ENCODE measurements at regions not wholly inside any gene's neighbourhood (a gene's known extent, or its start where the extent isn't known, plus 50 kb on each side); places are given as distances from the start of the nearest gene placed in this dataset.

- no CpG with 5 or more reads among the region's 5 CpGs for WGBS (ENCODE audit: insufficient coverage, low lambda C conversion rate)
- Histone ChIP-seq H3K4me3 (ENCODE audit: low read length) (no peak overlapping the region), H3K27ac (ENCODE audit: low read length) (no peak overlapping the region)
Observed at GRCh38 chr18:75863696-75864095, 436.2 kb upstream of the SMIM21 start.

DNA sequence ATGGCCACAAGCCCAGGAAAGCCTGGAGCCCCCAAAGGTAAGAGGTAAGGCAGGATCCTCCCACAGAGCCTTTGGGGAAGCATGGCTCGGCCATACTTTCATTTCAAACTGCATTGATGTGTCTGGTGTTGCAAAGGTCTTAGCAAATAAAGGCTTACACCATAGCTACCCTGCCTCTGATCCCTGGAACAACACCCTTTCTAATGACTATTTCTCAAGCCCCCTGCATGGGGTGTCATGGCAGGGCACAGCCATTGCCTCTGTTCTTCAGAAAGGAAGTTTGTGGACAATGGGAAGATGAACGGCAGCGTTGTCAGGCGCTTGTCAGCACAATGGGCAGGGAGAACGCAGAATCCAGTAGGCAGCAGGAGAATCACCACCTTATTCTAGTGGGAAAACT is 435.0 kb upstream of the SMIM21 start:
- Histone ChIP-seq H3K4me1 (ENCODE audit: control insufficient read depth, insufficient read depth, low read length) (no peaks in the 10 kb centered on the region), H3K27ac (ENCODE audit: low read length) (no peak overlapping the region), H3K27me3 (ENCODE audit: control insufficient read depth, insufficient read depth, low read length) (no peaks in the 10 kb centered on the region), H3K9me3 (ENCODE audit: control insufficient read depth, low read depth, low read length) (no peaks in the 10 kb centered on the region), H3K36me3 (ENCODE audit: control insufficient read depth, insufficient read depth, low read length) (no peaks in the 10 kb centered on the region), H3K4me3 (ENCODE audit: low read length) (no peak overlapping the region)
- DNase-seq = no peak
- WGBS (ENCODE audit: insufficient coverage, low lambda C conversion rate) = 60% methylated on average over 1 of the region's 5 CpGs

More at GRCh38 chr18:75863696-75864095, 436.2 kb upstream of the SMIM21 start:
- H3K4me1 ChIP-seq (ENCODE audit: control insufficient read depth, insufficient read depth, low read length) = no peaks in the 10 kb centered on the region
- H3K9me3 ChIP-seq (ENCODE audit: control insufficient read depth, low read depth, low read length) = no peaks in the 10 kb centered on the region
- DNase-seq = no peak
- H3K27me3 ChIP-seq (ENCODE audit: control insufficient read depth, insufficient read depth, low read length) = no peaks in the 10 kb centered on the region
- no peaks in the 10 kb centered on the region for H3K36me3 ChIP-seq (ENCODE audit: control insufficient read depth, insufficient read depth, low read length)

DNA sequence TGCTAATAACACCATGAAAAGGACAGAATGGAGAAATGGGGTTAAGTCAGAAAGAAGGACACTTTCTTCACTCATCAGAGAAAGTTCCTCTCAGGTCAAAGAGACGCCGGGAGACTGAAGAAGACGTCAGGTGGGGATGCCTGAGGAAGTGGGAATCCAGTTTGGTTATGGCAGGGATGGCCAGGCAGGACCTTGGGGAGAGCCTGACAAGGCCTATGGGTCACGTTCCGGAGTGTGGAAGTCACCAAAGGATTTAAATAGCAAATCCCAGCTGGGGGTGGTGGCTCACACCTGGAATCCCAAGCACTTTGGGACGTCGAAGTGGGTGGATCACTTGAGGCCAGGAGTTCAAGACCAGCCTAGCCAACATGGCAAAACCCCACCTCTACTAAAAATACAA is 432.7 kb upstream of the SMIM21 start:
- Histone ChIP-seq H3K4me3 (ENCODE audit: low read length) (no peak overlapping the region), H3K4me1 (ENCODE audit: control insufficient read depth, insufficient read depth, low read length) (no peaks in the 10 kb centered on the region), H3K36me3 (ENCODE audit: control insufficient read depth, insufficient read depth, low read length) (no peaks in the 10 kb centered on the region), H3K27me3 (ENCODE audit: control insufficient read depth, insufficient read depth, low read length) (no peaks in the 10 kb centered on the region), H3K9me3 (ENCODE audit: control insufficient read depth, low read depth, low read length) (no peaks in the 10 kb centered on the region), H3K27ac (ENCODE audit: low read length) (no peak overlapping the region)
- DNase-seq = no peak
- WGBS (ENCODE audit: insufficient coverage, low lambda C conversion rate) = 100% methylated on average over 2 of the region's 7 CpGs

DNA sequence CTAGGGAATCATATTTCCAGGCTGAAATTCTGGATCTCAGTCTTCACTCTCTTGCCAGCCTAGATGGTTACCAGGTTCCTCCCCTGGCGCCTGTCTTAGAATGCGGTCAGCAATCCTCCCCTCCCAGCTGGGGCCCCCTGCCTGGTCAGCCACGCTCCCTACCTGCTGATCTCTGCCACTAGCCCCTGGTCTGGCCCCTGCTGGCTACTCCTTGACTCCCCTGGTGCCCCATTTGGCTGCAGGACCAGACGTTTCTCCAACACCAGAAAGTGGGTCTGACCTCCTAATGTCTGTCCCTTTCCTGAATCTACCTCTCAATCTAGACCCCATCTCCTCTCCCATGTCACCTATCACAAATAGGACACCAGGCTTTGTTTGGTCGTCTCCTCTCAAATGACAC is 432.0 kb upstream of the SMIM21 start:
- H3K4me3 ChIP-seq (ENCODE audit: low read length) = no peak overlapping the region
- H3K36me3 ChIP-seq (ENCODE audit: control insufficient read depth, insufficient read depth, low read length) = no peaks in the 10 kb centered on the region
- no peaks in the 10 kb centered on the region for H3K4me1 ChIP-seq (ENCODE audit: control insufficient read depth, insufficient read depth, low read length)
- no peaks in the 10 kb centered on the region for H3K9me3 ChIP-seq (ENCODE audit: control insufficient read depth, low read depth, low read length)
- no peak for DNase-seq
- H3K27me3 ChIP-seq (ENCODE audit: control insufficient read depth, insufficient read depth, low read length) = no peaks in the 10 kb centered on the region
- H3K27ac ChIP-seq (ENCODE audit: low read length) = no peak overlapping the region
- WGBS (ENCODE audit: insufficient coverage, low lambda C conversion rate) = 93% methylated on average over 3 of the region's 5 CpGs

GRCh38 chr18:75858754-75859153 is 431.3 kb upstream of the SMIM21 start:
- H3K27me3 ChIP-seq (ENCODE audit: control insufficient read depth, insufficient read depth, low read length) = no peaks in the 10 kb centered on the region
- no peaks in the 10 kb centered on the region for H3K4me1 ChIP-seq (ENCODE audit: control insufficient read depth, insufficient read depth, low read length)
- no peaks in the 10 kb centered on the region for H3K36me3 ChIP-seq (ENCODE audit: control insufficient read depth, insufficient read depth, low read length)
- H3K4me3 ChIP-seq (ENCODE audit: low read length) = no peak overlapping the region
- no CpG with 5 or more reads among the region's 2 CpGs for WGBS (ENCODE audit: insufficient coverage, low lambda C conversion rate)
- no peak for DNase-seq
- no peak overlapping the region for H3K27ac ChIP-seq (ENCODE audit: low read length)
- H3K9me3 ChIP-seq (ENCODE audit: control insufficient read depth, low read depth, low read length) = no peaks in the 10 kb centered on the region

- Histone ChIP-seq H3K9me3 (ENCODE audit: control insufficient read depth, low read depth, low read length) (no peaks in the 10 kb centered on the region), H3K27me3 (ENCODE audit: control insufficient read depth, insufficient read depth, low read length) (no peaks in the 10 kb centered on the region), H3K27ac (ENCODE audit: low read length) (no peak overlapping the region), H3K4me1 (ENCODE audit: control insufficient read depth, insufficient read depth, low read length) (no peaks in the 10 kb centered on the region), H3K36me3 (ENCODE audit: control insufficient read depth, insufficient read depth, low read length) (no peaks in the 10 kb centered on the region), H3K4me3 (ENCODE audit: low read length) (no peak overlapping the region)
- no peak for DNase-seq
- WGBS (ENCODE audit: insufficient coverage, low lambda C conversion rate) = 40% methylated on average over 2 of the region's 6 CpGs
Observed at GRCh38 chr18:75857558-75857957, 430.1 kb upstream of the SMIM21 start.

GRCh38 chr18:75854808-75855207 is 427.3 kb upstream of the SMIM21 start:
- Histone ChIP-seq H3K27me3 (ENCODE audit: control insufficient read depth, insufficient read depth, low read length) (no peaks in the 10 kb centered on the region), H3K36me3 (ENCODE audit: control insufficient read depth, insufficient read depth, low read length) (no peaks in the 10 kb centered on the region), H3K4me1 (ENCODE audit: control insufficient read depth, insufficient read depth, low read length) (no peaks in the 10 kb centered on the region), H3K9me3 (ENCODE audit: control insufficient read depth, low read depth, low read length) (no peaks in the 10 kb centered on the region), H3K27ac (ENCODE audit: low read length) (no peak overlapping the region), H3K4me3 (ENCODE audit: low read length) (no peak overlapping the region)
- WGBS (ENCODE audit: insufficient coverage, low lambda C conversion rate) = 100% methylated on average over 2 of the region's 10 CpGs
- no peak for DNase-seq

DNA sequence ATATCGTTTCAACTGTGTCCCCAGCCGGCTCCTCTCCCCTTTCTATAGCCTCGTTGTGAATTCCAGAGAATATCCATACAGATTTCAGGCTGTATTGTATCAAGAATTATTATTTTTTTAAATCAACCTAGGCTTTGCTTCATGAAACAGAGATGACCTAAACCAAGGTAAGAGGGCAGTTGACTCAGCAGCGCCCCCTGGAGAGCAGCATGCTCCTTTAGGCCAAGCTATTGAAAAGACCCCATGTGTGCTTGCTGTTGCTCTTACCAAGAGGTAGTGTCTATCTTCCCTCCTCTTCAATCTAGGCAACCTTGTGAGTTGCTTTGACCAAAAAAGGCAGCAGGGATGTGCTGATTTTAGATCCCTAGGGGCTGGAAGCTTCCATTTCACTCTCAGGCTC is 426.7 kb upstream of the SMIM21 start:
- Histone ChIP-seq H3K4me1 (ENCODE audit: control insufficient read depth, insufficient read depth, low read length) (no peaks in the 10 kb centered on the region), H3K27ac (ENCODE audit: low read length) (no peak overlapping the region), H3K4me3 (ENCODE audit: low read length) (no peak overlapping the region), H3K27me3 (ENCODE audit: control insufficient read depth, insufficient read depth, low read length) (no peaks in the 10 kb centered on the region), H3K36me3 (ENCODE audit: control insufficient read depth, insufficient read depth, low read length) (no peaks in the 10 kb centered on the region), H3K9me3 (ENCODE audit: control insufficient read depth, low read depth, low read length) (no peaks in the 10 kb centered on the region)
- WGBS (ENCODE audit: insufficient coverage, low lambda C conversion rate) = 0% methylated on average over 1 of the region's 4 CpGs
- DNase-seq = no peak

DNA sequence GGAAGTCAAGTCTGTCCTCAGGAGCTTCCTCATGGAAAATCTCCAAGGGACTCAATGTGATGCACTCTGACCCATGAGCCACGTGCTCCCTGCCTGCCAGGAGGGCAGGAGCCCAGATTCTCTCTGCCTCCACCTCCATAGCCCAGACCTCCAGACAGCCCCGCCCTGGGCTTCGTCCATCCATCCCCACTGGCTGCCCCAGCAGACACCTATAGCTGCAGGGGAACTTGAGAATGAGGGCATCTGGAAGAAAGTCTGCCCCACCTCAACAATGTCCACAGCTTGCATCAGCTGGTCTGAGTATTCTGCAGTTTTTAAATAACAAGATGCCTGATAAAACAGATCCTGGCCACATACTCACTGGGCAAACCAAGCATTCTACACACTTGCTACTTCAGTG is 418.8 kb upstream of the SMIM21 start:
- Histone ChIP-seq H3K9me3 (ENCODE audit: control insufficient read depth, low read depth, low read length) (no peaks in the 10 kb centered on the region), H3K4me1 (ENCODE audit: control insufficient read depth, insufficient read depth, low read length) (no peaks in the 10 kb centered on the region), H3K27ac (ENCODE audit: low read length) (no peak overlapping the region), H3K36me3 (ENCODE audit: control insufficient read depth, insufficient read depth, low read length) (no peaks in the 10 kb centered on the region), H3K4me3 (ENCODE audit: low read length) (no peak overlapping the region), H3K27me3 (ENCODE audit: control insufficient read depth, insufficient read depth, low read length) (no peaks in the 10 kb centered on the region)
- no CpG with 5 or more reads among the region's 3 CpGs for WGBS (ENCODE audit: insufficient coverage, low lambda C conversion rate)
- DNase-seq = no peak

DNA sequence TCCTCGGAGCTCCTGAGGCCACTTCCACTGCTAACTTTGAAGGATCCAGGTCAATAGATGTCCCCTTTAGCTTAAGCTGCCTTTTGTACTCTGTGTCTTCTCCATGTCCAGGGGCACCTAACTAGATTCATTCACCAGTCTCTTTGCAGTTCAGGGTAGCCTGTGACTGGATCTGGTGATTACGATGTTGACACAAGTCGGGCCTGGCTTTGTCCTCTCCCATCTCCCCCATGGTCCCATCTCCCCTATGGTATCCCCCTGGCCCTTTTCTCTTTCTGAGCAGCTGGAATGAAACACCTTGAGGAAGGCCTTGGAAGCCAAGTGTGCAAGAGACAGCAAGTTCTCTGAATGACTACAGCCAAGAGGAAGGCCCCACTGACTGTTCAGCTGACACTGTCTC is 417.9 kb upstream of the SMIM21 start:
- H3K4me3 ChIP-seq (ENCODE audit: low read length) = no peak overlapping the region
- H3K9me3 ChIP-seq (ENCODE audit: control insufficient read depth, low read depth, low read length) = no peaks in the 10 kb centered on the region
- no peak for DNase-seq
- no peaks in the 10 kb centered on the region for H3K27me3 ChIP-seq (ENCODE audit: control insufficient read depth, insufficient read depth, low read length)
- H3K4me1 ChIP-seq (ENCODE audit: control insufficient read depth, insufficient read depth, low read length) = no peaks in the 10 kb centered on the region
- no peaks in the 10 kb centered on the region for H3K36me3 ChIP-seq (ENCODE audit: control insufficient read depth, insufficient read depth, low read length)
- WGBS (ENCODE audit: insufficient coverage, low lambda C conversion rate) = 92% methylated on average over 2 of the region's 3 CpGs
- H3K27ac ChIP-seq (ENCODE audit: low read length) = no peak overlapping the region

DNA sequence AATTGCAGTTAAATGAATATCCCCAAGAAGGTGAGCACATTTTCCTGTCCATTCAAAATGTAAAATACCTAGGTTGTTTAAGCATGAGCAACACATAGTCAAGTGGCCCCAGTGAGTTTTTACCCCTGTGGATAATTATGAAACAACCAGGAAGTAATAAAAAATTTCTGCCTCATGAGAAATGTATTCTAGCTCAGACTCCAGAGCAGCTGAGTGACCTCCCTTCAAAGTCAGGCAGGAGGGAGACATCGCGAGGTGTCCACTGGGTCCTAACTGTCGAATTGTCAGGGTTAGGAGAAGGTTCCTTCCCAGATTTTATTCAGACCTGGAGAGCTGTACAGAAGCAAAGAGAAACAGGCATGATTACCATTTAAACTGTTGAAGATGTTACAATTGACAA is 416.6 kb upstream of the SMIM21 start:
- peak in 1 of 2 donors; percentile 13 for DNase-seq
- no CpG with 5 or more reads among the region's 3 CpGs for WGBS (ENCODE audit: insufficient coverage, low lambda C conversion rate)

More for the DNA sequence above, 416.6 kb upstream of the SMIM21 start:
- no peak overlapping the region for H3K27ac ChIP-seq (ENCODE audit: low read length)
- H3K4me1 ChIP-seq (ENCODE audit: control insufficient read depth, insufficient read depth, low read length) = no peaks in the 10 kb centered on the region
- H3K27me3 ChIP-seq (ENCODE audit: control insufficient read depth, insufficient read depth, low read length) = no peaks in the 10 kb centered on the region
- H3K36me3 ChIP-seq (ENCODE audit: control insufficient read depth, insufficient read depth, low read length) = no peaks in the 10 kb centered on the region
- no peak overlapping the region for H3K4me3 ChIP-seq (ENCODE audit: low read length)
- H3K9me3 ChIP-seq (ENCODE audit: control insufficient read depth, low read depth, low read length) = no peaks in the 10 kb centered on the region
